ENCODE measurements at regions not wholly inside any gene's neighbourhood (a gene's known extent, or its start where the extent isn't known, plus 50 kb on each side); places are given as distances from the start of the nearest gene placed in this dataset.

DNA sequence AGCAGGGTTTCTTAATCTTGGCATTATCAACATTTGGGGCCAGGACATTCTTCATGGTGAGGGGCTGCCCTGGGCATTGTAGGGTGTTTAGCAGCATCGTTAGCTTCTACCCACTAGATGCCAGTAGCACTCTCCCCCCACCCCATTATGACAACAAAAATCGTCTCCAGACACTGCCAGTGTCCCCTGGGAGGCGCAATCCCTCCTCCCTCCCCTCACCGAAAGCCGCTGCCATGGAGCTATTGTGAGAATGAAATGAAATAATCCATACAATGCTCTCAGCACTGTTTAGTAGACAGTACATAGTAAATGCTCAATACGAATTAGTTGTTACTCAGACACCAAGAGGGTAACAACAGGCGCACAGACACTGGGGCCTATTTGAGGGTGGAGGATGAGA is 502.9 kb downstream of the NPIPA7 start:
- Histone ChIP-seq H3K79me2 (ENCODE audit: insufficient read depth, low read length) (no peaks in the 10 kb centered on the region), H3K4me1 (ENCODE audit: insufficient read depth, low read length) (no peaks in the 10 kb centered on the region), H3K27ac (ENCODE audit: low read length) (no peak overlapping the region), H3K4me2 (ENCODE audit: insufficient read depth, low read length) (no peak overlapping the region), H3K4me3 (ENCODE audit: low read depth in 1 of 2, low read length in 2 of 2) (no peak overlapping the region), H3K27me3 (ENCODE audit: insufficient read depth, low read length, poor library complexity) (no peaks in the 10 kb centered on the region), H3K9ac (ENCODE audit: low read depth, low read length) (no peak overlapping the region), H3K9me3 (ENCODE audit: insufficient read depth, low read length, severe bottlenecking) (no peaks in the 10 kb centered on the region), H3K36me3 (ENCODE audit: insufficient read depth, low read length) (no peaks in the 10 kb centered on the region), H4K20me1 (ENCODE audit: insufficient read depth, low read length) (no peaks in the 10 kb centered on the region), H2AFZ (ENCODE audit: low read depth, low read length) (no peak overlapping the region)
- TF ChIP-seq EZH2 (IDR thresholded peaks at IDR 0.05; ENCODE audit: borderline replicate concordance, low read depth, low read length, severe bottlenecking) = no peak
- TF ChIP-seq, protein P1, sequence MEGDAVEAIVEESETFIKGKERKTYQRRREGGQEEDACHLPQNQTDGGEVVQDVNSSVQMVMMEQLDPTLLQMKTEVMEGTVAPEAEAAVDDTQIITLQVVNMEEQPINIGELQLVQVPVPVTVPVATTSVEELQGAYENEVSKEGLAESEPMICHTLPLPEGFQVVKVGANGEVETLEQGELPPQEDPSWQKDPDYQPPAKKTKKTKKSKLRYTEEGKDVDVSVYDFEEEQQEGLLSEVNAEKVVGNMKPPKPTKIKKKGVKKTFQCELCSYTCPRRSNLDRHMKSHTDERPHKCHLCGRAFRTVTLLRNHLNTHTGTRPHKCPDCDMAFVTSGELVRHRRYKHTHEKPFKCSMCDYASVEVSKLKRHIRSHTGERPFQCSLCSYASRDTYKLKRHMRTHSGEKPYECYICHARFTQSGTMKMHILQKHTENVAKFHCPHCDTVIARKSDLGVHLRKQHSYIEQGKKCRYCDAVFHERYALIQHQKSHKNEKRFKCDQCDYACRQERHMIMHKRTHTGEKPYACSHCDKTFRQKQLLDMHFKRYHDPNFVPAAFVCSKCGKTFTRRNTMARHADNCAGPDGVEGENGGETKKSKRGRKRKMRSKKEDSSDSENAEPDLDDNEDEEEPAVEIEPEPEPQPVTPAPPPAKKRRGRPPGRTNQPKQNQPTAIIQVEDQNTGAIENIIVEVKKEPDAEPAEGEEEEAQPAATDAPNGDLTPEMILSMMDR (IDR thresholded peaks at IDR 0.05; ENCODE audit: borderline replicate concordance, extremely low read depth, low read length, poor library complexity, severe bottlenecking) = no peak
- no peak for ATAC-seq (ENCODE audit: insufficient read depth, low read depth)
- DNase-seq = no peak

- TF ChIP-seq, protein P1 (IDR thresholded peaks at IDR 0.05; ENCODE audit: borderline replicate concordance, extremely low read depth, low read length, poor library complexity, severe bottlenecking) = no peak
- TF ChIP-seq EZH2 (IDR thresholded peaks at IDR 0.05; ENCODE audit: borderline replicate concordance, low read depth, low read length, severe bottlenecking) = no peak
- H2AFZ ChIP-seq (ENCODE audit: low read depth, low read length) = no peak overlapping the region
- ATAC-seq (ENCODE audit: insufficient read depth, low read depth) = no peak
These were observed 503.8 kb downstream of the NPIPA7 start for GRCh38 chr16:16882766-16883165.

GRCh38 chr16:16884451-16884850 is 505.5 kb downstream of the NPIPA7 start:
- ATAC-seq (ENCODE audit: insufficient read depth, low read depth) = no peak
- Histone ChIP-seq H3K4me1 (ENCODE audit: insufficient read depth, low read length) (no peaks in the 10 kb centered on the region), H3K4me2 (ENCODE audit: insufficient read depth, low read length) (no peak overlapping the region), H3K79me2 (ENCODE audit: insufficient read depth, low read length) (no peaks in the 10 kb centered on the region), H3K4me3 (ENCODE audit: low read depth in 1 of 2, low read length in 2 of 2) (no peak overlapping the region), H3K9ac (ENCODE audit: low read depth, low read length) (no peak overlapping the region), H3K9me3 (ENCODE audit: insufficient read depth, low read length, severe bottlenecking) (no peaks in the 10 kb centered on the region), H4K20me1 (ENCODE audit: insufficient read depth, low read length) (no peaks in the 10 kb centered on the region), H3K36me3 (ENCODE audit: insufficient read depth, low read length) (no peaks in the 10 kb centered on the region), H2AFZ (ENCODE audit: low read depth, low read length) (no peak overlapping the region), H3K27ac (ENCODE audit: low read length) (no peak overlapping the region), H3K27me3 (ENCODE audit: insufficient read depth, low read length, poor library complexity) (no peaks in the 10 kb centered on the region)
- no peak for DNase-seq
- TF ChIP-seq, protein P1 (IDR thresholded peaks at IDR 0.05; ENCODE audit: borderline replicate concordance, extremely low read depth, low read length, poor library complexity, severe bottlenecking) = no peak
- no peak for TF ChIP-seq EZH2 (IDR thresholded peaks at IDR 0.05; ENCODE audit: borderline replicate concordance, low read depth, low read length, severe bottlenecking)

More at GRCh38 chr16:16882766-16883165, 503.8 kb downstream of the NPIPA7 start:
- Histone ChIP-seq H3K4me1 (ENCODE audit: insufficient read depth, low read length) (no peaks in the 10 kb centered on the region), H3K4me3 (ENCODE audit: low read depth in 1 of 2, low read length in 2 of 2) (no peak overlapping the region), H4K20me1 (ENCODE audit: insufficient read depth, low read length) (no peaks in the 10 kb centered on the region), H3K4me2 (ENCODE audit: insufficient read depth, low read length) (no peak overlapping the region), H3K27me3 (ENCODE audit: insufficient read depth, low read length, poor library complexity) (no peaks in the 10 kb centered on the region), H3K9me3 (ENCODE audit: insufficient read depth, low read length, severe bottlenecking) (no peaks in the 10 kb centered on the region), H3K27ac (ENCODE audit: low read length) (no peak overlapping the region), H3K79me2 (ENCODE audit: insufficient read depth, low read length) (no peaks in the 10 kb centered on the region), H3K9ac (ENCODE audit: low read depth, low read length) (no peak overlapping the region), H3K36me3 (ENCODE audit: insufficient read depth, low read length) (no peaks in the 10 kb centered on the region)
- no peak for DNase-seq

DNA sequence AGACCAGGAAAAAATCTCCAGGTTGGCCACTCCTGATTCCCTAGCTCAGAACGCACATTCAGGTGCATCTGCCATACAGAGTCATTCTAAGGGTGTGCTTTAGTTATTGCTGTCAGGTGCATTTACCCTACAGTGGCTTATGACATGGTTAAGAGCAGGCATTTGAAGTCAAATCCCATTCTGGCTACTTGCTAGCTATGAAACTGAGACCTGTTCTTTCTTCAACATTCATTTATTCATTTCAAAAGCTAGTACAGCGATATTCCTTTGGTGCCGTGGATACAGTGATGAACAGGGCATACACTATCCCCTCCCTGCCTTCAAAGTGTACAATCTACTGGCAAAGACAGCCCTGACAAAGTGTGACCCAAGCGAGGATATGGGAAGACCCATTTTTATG is 508.3 kb downstream of the NPIPA7 start:
- H2AFZ ChIP-seq (ENCODE audit: low read depth, low read length) = no peak overlapping the region
- H4K20me1 ChIP-seq (ENCODE audit: insufficient read depth, low read length) = no peaks in the 10 kb centered on the region
- no peak overlapping the region for H3K4me3 ChIP-seq (ENCODE audit: low read depth in 1 of 2, low read length in 2 of 2)
- DNase-seq = no peak
- H3K79me2 ChIP-seq (ENCODE audit: insufficient read depth, low read length) = no peaks in the 10 kb centered on the region
- H3K4me1 ChIP-seq (ENCODE audit: insufficient read depth, low read length) = no peaks in the 10 kb centered on the region
- H3K9me3 ChIP-seq (ENCODE audit: insufficient read depth, low read length, severe bottlenecking) = no peaks in the 10 kb centered on the region
- no peak overlapping the region for H3K27ac ChIP-seq (ENCODE audit: low read length)
- no peak overlapping the region for H3K4me2 ChIP-seq (ENCODE audit: insufficient read depth, low read length)
- TF ChIP-seq EZH2 (IDR thresholded peaks at IDR 0.05; ENCODE audit: borderline replicate concordance, low read depth, low read length, severe bottlenecking) = no peak
- TF ChIP-seq, protein P1 (IDR thresholded peaks at IDR 0.05; ENCODE audit: borderline replicate concordance, extremely low read depth, low read length, poor library complexity, severe bottlenecking) = no peak
- no peaks in the 10 kb centered on the region for H3K27me3 ChIP-seq (ENCODE audit: insufficient read depth, low read length, poor library complexity)
- H3K9ac ChIP-seq (ENCODE audit: low read depth, low read length) = no peak overlapping the region
- ATAC-seq (ENCODE audit: insufficient read depth, low read depth) = no peak
- no peaks in the 10 kb centered on the region for H3K36me3 ChIP-seq (ENCODE audit: insufficient read depth, low read length)

Measured in DND-41 (cell line).